HG03432 (cell line): ENCODE measurements at regions not wholly inside any gene's neighbourhood (a gene's known extent, or its start where the extent isn't known, plus 50 kb on each side); places are given as distances from the start of the nearest gene placed in this dataset.
"Not testable (repeated sequence)": the region's sequence is repeated elsewhere in the genome, so short reads cannot be mapped to it uniquely, and the experiment has no call there.

Source experiments
- ATAC-seq: cut with Tn5 transposase; IDR thresholded peaks from one replicate; pipeline ENCODE4 v1.9.1; 2021; ENCODE audit warnings: mild to moderate bottlenecking, moderate library complexity; ENCODE audit not compliant: unreplicated experiment

DNA sequence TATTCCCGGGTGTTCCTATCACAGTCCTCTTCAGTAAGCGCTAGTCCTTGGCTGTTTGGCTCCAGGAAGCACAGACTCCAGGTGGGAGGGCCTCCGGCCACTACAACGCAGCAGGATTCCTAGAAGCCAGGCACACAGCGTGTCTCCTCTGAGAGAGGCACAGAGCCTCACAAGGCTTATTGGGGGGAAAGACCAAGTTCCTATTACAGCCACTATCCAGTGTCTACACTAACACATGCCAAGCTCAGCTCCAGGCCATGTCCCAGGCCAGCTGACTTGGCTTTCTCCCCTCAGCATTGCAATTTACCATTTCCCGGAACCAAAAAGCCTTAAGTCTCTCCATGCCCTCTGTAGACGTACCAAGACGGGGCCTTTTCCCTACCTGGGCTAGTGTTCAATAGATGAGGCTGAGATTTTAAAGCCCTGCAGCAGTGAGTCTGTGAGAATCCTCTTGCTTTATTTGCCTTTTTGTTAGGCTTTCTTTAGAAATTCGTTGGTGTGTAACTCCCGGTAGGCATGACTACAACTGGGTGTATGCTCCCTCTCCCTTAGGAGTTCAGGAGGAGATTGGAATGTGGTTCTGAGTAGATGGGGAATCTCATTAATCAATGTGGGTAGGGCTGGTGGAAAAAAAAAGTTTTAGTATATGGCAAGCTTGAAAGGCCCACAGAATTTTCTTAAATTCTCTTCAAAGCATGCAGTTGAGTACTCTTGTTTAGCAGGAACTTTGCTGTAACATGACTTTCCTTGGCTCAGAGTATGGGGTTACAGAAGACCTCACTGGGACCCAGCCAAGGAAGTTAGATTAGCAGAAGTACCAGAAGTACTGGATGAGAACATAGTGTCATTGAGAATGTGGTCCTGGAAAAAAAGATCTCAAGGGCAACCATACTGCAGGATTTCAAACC is 84.3 kb upstream of the SLC1A3 start:
- no peak for ATAC-seq

- no peak for ATAC-seq
Measured at GRCh38 chr5:36522746-36523065, 83.7 kb upstream of the SLC1A3 start.

- ATAC-seq: no peak
Measured at GRCh38 chr5:36523450-36523849, 83.0 kb upstream of the SLC1A3 start.

- no peak for ATAC-seq
Measured at GRCh38 chr5:36523926-36524325, 82.5 kb upstream of the SLC1A3 start.

DNA sequence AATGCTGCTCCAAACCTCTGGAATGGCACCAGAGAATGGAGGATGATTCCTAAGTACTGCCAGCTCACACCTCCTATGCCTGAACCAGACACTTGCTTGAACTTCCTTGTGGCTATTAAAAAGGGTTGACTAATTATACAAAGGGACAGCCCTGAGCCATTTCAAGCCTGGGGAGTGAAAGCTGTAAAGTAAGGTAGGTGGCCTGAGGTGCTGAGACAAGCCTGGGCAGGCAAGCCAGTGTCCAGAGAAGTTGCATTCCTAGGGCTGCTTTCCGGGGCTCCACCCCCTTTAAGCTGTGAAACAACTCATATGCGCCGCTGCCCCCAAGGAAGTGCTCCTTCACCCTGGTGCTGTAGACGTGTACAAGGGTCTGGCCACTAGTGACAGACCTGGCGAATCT is 79.9 kb upstream of the SLC1A3 start:
- no peak for ATAC-seq

DNA sequence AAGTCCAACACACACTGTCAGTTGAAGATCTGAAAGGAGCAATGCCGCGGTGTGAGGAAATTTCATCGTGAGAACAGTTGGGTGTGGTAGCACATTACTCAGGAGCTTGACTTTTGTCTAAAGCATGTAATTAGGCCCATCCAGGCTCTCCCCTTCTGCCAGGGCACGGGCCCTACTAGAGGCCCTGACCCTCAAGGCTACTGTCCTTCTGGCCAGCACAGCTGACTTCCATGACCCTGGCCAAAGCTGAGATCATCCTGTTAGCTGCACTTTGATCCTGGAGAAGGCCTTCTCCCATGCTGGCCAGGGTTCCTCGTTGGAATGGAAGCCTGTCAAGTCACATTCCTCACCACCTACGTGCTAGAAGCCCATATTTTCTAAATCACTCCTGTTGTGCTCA is 77.8 kb upstream of the SLC1A3 start:
- ATAC-seq: no peak

GRCh38 chr5:36529142-36529541 is 77.3 kb upstream of the SLC1A3 start:
- ATAC-seq: no peak

- no peak for ATAC-seq
Measured at GRCh38 chr5:36530215-36530614, 76.2 kb upstream of the SLC1A3 start.

DNA sequence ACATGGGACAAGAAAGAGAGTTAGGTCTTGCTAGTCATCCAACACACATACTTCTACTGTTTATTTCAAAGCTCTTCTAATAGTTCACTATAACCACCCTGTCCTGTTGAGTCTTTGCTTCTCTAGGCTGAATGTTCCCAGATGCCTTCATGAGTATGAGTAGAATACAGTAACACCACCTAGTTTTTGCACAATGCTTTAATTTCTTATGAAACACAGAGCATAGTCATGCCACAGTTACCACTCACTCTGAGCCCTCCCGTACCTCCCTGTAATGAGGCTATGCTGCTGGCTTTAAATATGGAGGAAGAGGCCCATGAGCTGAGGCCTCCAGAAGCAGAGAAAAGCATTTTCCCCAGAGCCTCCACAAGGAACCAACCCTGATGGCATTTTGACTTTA is 75.0 kb upstream of the SLC1A3 start:
- no peak for ATAC-seq

DNA sequence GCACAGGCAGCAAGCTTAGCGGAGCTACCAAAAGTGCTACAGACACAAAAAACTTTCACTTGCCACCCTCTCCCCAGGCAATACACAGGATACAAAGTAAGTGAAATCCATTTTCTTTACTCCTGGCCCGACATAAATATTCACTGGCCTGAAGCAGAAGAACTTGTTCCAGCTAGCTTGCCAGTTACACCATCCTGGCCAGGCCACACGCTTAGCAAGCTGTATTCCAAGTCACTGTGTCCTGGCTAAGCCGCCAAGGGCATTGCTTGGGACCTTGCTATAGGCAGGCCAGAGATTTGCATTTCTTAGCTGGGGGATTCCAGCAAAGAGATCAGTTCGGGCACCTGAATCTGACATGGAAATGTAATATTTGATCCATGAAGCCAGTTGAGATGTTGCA is 71.0 kb upstream of the SLC1A3 start:
- no peak for ATAC-seq

DNA sequence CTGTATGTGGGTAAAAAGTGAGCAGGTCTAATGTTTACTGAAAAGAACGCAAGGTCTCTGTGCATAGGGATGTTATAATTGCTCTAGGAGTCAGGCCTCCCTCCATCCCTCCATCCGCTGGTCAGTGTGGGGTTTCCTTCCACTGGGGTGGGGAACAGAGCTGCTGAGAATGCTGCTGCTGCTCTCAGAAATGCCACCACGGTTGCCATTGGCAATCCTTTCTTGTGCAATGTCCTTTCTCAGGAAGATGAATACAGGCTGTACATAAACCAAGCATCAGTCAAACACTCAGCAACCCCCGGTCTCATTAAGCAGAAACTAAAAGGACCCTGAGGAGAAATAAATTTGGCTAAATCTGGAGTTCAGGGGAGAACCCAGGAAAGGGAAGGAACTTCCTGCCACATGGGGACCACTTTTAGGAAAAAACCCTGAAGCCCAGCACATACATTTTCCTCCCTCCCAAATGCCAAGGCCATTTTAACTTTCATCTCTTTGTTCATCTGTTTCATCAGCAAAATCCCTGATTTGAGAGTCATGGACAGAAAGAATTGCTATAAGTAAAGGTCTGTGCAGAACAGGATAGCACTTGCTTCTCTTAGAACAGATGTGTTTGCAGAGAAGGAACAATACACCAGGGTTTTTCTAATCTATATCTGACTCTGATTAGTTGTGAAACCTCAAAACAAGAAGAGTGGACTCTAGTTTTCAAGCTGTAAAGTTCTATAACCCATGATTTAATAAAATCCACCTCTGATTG is 70.4 kb upstream of the SLC1A3 start:
- no peak for ATAC-seq

DNA sequence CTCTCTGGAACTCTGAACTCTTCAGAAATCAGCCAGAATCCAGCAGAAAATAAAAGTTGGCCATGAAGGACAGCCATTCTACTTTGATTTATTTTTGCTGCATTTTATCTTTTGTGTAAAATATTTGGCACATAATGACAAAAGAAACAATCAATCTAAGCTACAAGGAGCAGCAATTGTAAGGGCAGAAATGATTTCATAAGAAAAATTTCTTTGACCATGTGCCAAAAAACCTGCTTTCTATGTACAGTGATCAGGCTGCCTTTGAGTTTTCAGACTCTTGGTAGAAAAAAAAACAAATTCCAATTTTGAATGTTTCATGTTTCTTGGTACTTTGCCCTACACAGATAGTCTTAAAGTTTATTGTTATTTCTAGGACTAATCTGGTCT is 69.8 kb upstream of the SLC1A3 start:
- ATAC-seq: no peak

DNA sequence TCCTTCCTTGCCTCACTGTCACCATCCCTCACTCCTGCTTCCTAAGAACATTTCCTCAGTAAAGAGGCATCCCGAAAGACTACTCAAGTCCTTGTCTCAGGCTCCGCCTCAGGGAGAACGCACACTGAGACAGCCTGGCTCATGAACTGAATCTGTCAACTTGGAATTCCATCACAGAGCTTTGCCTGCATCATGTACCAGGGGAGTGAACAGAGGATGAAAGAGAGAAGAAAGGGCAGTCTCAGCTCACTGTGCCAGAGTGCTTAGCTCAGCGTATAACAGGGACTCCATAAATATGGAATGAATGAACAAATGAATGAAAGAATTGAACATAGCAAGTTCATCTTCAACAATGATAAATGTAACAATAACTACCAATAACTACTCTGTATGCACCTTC is 68.7 kb upstream of the SLC1A3 start:
- no peak for ATAC-seq

DNA sequence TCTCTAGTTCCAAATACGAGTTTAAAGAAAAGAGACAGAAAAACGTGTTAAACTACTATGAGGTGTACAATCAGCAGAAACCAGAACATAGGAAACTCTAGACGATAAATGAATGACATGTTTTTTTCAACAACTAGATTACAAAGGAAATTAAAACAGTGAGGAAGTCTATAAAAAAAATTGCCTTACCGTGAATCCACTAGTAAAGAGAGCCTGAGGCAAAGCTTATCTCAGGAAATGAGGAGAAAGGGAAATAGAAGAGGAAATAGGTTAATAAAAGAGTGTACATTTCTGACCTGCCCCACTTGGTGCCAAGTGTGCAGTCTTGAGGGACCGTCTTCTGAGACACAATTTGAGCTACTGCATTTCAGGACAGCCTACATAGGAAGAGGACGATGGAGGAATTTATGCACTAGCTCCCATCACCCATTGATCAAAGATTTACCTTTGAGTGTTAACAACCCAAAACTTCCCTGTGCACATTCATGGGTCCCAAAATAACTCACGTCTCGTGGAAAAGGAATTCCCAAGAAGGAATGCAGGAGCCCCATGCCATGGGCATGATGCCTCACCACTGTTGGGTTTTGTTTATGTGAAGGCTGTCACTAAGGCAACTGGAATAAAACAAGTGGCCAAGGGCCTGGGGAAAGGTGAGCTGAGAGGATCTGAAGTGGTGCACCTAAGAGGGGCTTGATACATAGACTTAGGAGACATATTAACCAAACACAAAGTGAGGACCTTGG is 53.6 kb upstream of the SLC1A3 start:
- no peak for ATAC-seq

DNA sequence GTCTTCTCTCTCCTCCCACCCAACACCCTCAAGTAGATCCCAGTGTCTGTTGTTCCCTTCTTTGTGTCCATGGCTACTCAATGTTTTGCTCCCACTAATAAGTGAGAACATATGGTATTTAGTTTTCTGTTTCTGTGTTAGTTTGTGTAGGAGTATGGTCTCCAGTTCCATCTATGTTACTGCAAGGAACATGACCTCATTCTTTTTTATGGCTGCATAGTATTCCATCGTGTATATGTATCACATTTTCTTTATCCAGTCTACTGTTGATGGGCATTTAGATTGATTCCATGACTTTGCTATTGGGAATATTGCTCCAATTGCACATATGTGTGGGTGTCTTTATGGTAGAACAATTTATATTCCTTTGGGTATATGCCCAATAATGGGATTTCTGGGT is 51.4 kb upstream of the SLC1A3 start:
- not testable (repeated sequence) for ATAC-seq
